NCI-H1092 (cell line): ENCODE measurements at regions not wholly inside any gene's neighbourhood (a gene's known extent, or its start where the extent isn't known, plus 50 kb on each side); places are given as distances from the start of the nearest gene placed in this dataset.

Experiments used
- DNase-seq: peaks from one replicate; lab custom pipeline; 2025; lab: John Stamatoyannopoulos, UW

- no peak for DNase-seq
Observed at GRCh38 chr10:116792817-116793216, 50.5 kb upstream of the HSPA12A start.

- no peak for DNase-seq
Observed at GRCh38 chr10:116796469-116796868, 52.8 kb upstream of the ENO4 start.

- DNase-seq, result peak; percentile 42
Observed at GRCh38 chr10:116796910-116797513, 52.3 kb upstream of the ENO4 start.

DNA sequence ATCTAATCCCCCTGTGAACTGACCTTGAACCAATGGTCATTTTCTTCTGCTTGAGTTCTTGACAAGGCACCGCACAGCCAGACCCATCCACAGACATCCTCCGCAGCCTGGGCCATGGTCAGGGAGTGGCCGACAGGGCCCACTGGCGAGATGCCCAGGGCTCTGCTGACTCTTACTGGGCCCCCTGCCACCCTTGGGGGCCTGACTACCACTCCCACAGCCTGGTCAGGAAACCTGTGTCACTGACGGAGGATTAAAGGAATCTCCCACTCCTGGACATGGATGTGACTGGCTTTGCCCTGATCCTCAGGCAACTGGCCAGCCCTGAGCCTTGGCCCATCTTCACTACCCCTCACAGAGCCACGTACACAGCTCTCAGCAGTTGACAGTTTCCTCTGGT, 50.4 kb upstream of the ENO4 start:
- no peak for DNase-seq
